ENCODE measurements at regions not wholly inside any gene's neighbourhood (a gene's known extent, or its start where the extent isn't known, plus 50 kb on each side); places are given as distances from the start of the nearest gene placed in this dataset.

GRCh38 chr4:111556141-111556781 lies 589.0 kb upstream of the FAM241A start:
- TF ChIP-seq CTCF (IDR thresholded peaks at IDR 0.05) (no peak), ZFX (IDR thresholded peaks at IDR 0.05; ENCODE audit: borderline replicate concordance) (no peak)
